Left ventricle myocardium superior (tissue), 1 donor: ENCODE measurements at regions not wholly inside any gene's neighbourhood (a gene's known extent, or its start where the extent isn't known, plus 50 kb on each side); places are given as distances from the start of the nearest gene placed in this dataset.

Experiments
- ATAC-seq: fragments of 200-7000 bp; cut with Tn5 transposase; one replicate; pipeline ENCODE4 v1.9.1; 2020; ENCODE audit warnings: mild to moderate bottlenecking, moderate library complexity
- DNase-seq: peaks from one replicate; pipeline ENCODE4 v3.0.0-alpha.2; 2020
- intact Hi-C: fragments of 100-400 bp; cut with micrococcal nuclease; formaldehyde crosslinking; loops from one replicate; pipeline ENCODE4 v1.11.0; 2022
- donor health status: DM: no; HTN: yes; CAD: no; lungs with severe emphysema.

- DNase-seq = no peak
- intact Hi-C loops = no loop called here
- ATAC-seq = no peak
Measured at GRCh38 chr3:84125760-84126159, 833.0 kb upstream of the CADM2 start.

DNA sequence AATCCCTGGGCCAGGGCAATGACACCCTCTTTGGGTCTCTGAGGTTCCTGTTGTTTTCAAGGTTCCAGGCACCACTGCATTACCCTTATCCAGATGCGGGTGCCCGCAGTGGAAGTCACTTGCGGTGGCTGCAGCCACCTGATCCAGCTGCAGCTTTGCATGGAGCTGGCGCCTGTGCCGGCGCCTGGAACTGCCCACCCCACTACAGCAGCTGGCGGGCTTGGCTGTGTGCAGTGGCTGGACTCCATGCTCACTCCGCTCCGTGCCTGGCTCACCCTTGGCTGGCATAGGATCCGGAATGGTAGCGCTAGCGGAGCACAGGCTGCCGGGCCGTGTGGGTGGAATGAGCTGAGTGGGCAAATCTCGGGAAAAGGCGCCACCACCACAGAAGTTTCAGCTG is 832.6 kb upstream of the CADM2 start:
- DNase-seq (peak; percentile 25), ATAC-seq (no peak)
- intact Hi-C loops = no loop called here

DNA sequence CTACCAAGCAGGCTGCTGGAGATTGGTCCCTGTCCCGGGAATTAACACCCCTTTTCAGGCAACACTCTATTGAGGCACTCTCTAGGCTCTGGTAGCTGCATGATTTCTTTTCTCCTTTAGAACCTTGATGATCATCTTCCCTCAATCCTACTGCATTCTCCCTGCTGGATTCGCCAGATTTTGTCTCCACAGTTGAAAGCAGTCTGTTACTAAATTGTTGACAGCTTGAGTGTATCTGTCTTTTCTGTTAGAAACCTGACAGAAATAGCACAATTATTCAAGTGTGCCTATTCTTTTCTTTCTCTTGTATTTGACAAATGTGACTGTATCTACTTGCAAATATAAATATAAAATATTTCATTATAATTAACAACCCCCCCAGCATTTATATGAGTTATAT is 830.8 kb upstream of the CADM2 start:
- DNase-seq = no peak
- intact Hi-C loops = no loop called here
- ATAC-seq = no peak

DNA sequence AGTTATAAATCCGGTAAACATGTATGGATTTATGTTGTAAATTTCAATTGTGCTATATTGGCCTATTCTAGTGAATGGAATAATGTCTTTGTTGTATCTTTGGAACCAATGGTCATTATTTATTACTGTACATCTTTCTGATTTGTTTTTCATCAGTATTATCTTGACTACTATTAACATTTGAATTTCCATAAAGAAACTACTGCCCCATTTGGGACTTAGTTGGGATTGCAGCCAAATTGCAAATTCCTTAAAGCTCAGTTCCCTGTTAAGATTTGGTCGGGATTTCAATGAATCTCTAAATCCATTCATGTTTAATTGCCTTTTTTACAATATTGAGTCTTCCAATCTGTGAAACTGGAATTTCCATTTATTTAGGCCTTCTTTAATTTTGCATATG is 822.4 kb upstream of the CADM2 start:
- ATAC-seq (no peak), DNase-seq (no peak)
- intact Hi-C loops = no loop called here

- intact Hi-C loops = no loop called here
- no peak for DNase-seq
- no peak for ATAC-seq
Measured at GRCh38 chr3:84140631-84141030, 818.2 kb upstream of the CADM2 start.

GRCh38 chr3:84141571-84141970 is 817.2 kb upstream of the CADM2 start:
- no peak for ATAC-seq
- intact Hi-C loops = no loop called here
- no peak for DNase-seq

- no peak for ATAC-seq
- DNase-seq = no peak
- intact Hi-C loops = no loop called here
Measured at GRCh38 chr3:84165328-84165727, 793.5 kb upstream of the CADM2 start.

DNA sequence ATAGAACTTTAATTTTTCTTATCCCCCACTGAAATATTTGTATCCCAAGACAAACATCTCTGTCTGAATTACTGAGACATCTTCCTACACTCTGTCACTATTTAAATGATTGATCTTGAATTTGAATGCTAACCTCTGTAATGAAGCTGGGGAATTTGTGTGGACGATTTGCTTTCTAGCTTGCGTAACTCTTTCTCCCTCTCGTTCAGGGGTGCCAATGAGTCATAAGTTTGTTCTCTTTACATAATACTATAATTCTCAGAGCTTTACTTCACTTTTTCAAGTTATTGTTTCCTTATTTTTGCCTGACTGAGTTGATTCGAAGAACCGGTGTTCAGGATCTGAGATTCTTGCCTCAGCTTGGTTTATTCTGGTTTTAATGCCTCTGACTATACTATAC is 783.3 kb upstream of the CADM2 start:
- DNase-seq (no peak), ATAC-seq (no peak)
- intact Hi-C loops = no loop called here

- DNase-seq = no peak
- ATAC-seq = no peak
- intact Hi-C loops = no loop called here
Measured at GRCh38 chr3:84184937-84185336, 773.9 kb upstream of the CADM2 start.

- intact Hi-C loops = no loop called here
- ATAC-seq = no peak
Measured at GRCh38 chr3:84194029-84194428, 764.8 kb upstream of the CADM2 start.

DNA sequence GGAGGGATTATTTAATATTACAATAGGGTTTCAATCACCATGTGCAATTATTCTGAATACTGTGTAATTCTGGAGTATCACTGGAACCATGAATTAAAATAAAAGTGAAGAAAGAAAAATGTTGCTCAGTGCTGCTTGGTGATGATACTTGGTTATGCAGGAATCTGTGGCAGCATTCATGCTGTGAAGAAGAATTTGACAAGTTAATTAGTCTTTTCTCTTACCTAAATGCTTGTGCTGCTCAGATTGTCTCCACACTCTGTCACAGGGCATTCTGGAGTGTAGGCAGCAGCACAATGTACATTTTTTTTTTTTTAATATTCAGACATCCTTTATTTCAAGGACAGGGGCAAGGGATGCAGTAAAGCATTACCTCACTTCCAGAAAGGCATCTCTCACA is 749.3 kb upstream of the CADM2 start:
- intact Hi-C loops = no loop called here
- no peak for DNase-seq
- no peak for ATAC-seq

More at GRCh38 chr3:84194029-84194428, 764.8 kb upstream of the CADM2 start:
- DNase-seq = no peak

DNA sequence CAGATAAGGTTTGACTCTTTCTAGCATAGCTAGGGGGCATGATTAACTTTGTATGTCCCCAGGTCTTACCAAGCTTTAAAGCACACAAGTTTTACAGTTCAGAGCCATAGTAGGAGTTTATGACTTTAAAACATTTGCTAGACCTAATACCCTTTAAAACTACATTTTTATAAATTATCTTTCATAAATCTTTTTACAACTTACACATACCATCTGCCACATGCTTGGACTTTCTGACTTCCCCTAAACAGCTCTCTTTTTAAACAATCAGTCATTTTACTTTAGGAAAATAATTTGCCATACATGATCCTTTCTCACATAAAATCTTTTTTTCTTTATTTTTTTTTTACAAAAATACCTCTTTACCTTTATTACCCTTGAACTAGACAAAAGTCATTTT is 735.3 kb upstream of the CADM2 start:
- intact Hi-C loops = no loop called here
- ATAC-seq = no peak

DNA sequence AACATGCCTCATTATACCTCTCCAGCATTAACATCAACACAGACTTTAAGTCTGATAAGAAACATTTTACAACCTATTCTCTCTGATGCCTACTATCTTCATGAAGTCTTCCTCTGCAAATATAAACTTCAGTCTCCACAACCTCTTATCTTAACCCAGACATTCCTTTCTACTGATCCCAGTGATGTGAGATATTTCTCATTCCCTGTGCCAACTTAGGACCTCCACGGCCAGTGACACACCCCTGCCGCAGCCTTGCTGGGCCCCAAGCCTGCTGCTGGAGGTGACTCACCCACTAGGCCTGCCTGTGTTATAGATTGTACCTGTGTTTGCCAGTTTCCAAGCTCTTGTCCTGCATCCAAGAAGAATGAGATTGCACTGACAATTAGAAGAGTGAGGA is 734.5 kb upstream of the CADM2 start:
- DNase-seq (no peak), ATAC-seq (no peak)

More for the DNA sequence above, 735.3 kb upstream of the CADM2 start:
- no peak for DNase-seq

GRCh38 chr3:84236261-84236660 is 722.5 kb upstream of the CADM2 start:
- no peak for ATAC-seq
- intact Hi-C loops = no loop called here
- DNase-seq = no peak

More for the DNA sequence above, 734.5 kb upstream of the CADM2 start:
- intact Hi-C loops = no loop called here

DNA sequence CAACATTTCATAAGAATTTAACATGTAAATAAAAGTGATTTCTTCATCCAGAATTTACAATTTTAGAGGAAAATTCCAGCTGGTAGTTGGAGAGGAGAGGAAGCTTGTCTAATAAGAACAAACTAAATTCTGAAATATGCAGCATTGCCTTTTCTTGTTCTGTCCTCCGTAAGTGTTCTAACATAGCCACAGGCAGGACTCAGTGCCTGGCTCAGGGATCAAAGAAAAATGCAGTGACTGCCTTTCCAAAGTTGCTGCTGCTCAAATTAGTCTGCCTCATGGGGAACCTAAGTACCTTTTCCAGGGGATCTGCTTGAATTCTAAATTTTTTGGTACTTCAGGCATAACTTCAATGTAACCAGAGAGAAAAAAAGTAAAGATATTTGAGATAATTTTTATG is 713.0 kb upstream of the CADM2 start:
- intact Hi-C loops = no loop called here
- no peak for ATAC-seq

GRCh38 chr3:84260596-84260995 is 698.2 kb upstream of the CADM2 start:
- no peak for DNase-seq
- ATAC-seq = no peak
- intact Hi-C loops = no loop called here

More for the DNA sequence above, 713.0 kb upstream of the CADM2 start:
- DNase-seq = no peak

DNA sequence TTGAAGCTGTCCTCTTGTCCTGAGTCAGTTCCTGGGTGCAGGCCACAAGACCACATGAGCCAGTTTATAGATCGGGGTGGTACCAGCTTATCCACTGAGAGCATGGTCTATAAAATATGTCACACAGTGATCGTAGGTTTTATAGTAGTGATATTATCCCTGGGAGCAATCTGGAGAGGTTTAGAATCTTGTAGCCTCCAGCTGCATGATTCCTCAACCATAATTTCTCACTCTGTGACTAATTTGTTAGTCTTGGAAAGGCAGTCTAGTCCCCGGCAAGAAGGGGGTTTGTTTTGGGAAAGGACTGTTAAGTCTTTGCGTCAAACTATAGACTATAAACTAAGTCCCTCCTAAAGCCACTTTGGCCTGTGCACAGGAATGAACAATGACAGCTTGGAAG is 693.0 kb upstream of the CADM2 start:
- DNase-seq = no peak
- intact Hi-C loops = no loop called here
- ATAC-seq = no peak

- intact Hi-C loops = no loop called here
- no peak for ATAC-seq
Measured at GRCh38 chr3:84275532-84275931, 683.3 kb upstream of the CADM2 start.

DNA sequence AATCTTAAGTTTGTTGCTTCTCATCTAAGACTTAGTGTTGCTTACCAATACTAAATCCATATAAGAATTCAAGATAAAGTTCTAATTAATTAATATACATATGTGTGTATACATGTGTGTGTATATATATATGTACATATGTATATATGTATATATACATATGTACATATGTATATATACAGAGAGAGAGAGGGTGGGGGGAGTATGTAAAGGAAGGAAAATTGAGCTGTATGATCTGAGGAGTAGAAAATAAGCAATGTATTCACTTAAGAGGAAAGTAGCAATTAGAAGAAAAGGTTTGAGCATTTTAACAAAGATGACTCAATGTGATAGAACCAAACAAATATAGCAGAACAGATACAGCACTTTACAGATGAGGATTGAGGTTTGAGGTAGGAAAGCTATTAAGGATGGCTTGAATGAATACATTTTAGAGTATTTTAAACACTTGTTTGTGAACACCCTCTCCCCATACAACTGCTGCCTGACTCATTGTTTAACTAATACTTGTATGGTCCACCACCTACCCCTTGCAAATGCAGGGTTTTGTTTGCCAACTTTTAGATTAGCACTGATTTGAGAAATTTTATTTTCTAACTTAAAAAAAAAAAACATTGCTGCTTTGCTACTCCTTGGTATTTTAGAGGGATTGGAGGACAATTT is 681.1 kb upstream of the CADM2 start:
- intact Hi-C loops = no loop called here
- ATAC-seq (no peak), DNase-seq (no peak)

More at GRCh38 chr3:84275532-84275931, 683.3 kb upstream of the CADM2 start:
- no peak for DNase-seq

- intact Hi-C loops = no loop called here
- ATAC-seq = no peak
- no peak for DNase-seq
Measured at GRCh38 chr3:84292128-84292527, 666.7 kb upstream of the CADM2 start.

DNA sequence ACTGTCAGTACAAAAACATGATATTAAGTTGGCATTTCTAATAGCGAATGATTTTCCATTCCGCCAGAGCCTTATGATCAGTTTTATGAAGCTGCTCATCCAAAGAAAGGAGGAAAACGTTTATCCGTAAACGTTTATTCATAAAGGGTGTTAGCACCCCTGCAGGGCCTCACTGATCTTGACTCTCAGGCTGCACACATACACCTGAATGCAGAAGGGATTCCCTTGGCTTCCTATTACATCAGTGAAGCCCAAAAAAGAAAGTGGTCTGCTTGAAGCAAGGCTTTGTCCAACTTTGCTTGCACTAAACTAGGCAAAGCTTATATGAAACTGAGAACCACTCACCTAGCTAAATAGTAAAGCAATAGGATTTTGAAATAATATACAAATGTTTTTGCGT is 659.5 kb upstream of the CADM2 start:
- DNase-seq (no peak), ATAC-seq (no peak)
- intact Hi-C loops = no loop called here

DNA sequence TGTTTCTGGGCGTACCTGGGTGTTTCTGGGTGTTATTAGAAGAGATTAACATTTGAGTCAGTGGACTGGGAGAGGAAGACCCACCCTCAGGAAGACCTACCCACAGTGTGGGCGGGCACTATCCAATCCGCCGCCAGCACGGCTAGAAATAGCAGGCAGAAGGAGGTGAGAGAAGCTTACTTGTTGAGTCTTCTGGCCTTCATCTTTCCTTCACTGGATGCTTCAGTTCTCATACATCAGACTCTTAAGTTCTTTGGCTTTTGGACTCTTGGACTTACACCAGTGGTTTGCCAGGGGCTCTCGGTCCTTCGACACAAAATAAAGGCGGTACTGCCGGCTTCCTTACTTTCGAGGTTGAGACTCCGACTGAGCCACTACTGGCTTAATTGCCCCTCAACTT is 654.6 kb upstream of the CADM2 start:
- no peak for DNase-seq
- no peak for ATAC-seq
- intact Hi-C loops = no loop called here
